Pancreas (tissue), 10 donors: ENCODE measurements at regions not wholly inside any gene's neighbourhood (a gene's known extent, or its start where the extent isn't known, plus 50 kb on each side); places are given as distances from the start of the nearest gene placed in this dataset.
A peak's percentile ranks its signal among the peaks of the same experiment; 100 is the strongest.

Experiments used
- ATAC-seq, 4 donors: fragments of 200-7000 bp; cut with Tn5 transposase; one replicate each; pipeline versions ENCODE4 v1.8.0 to v1.9.1; 2020; ENCODE audit warnings: mild to moderate bottlenecking in 4 of 4, moderate library complexity in 4 of 4
- DNase-seq, 6 donors: peaks; one replicate each; pipeline ENCODE4 v3.0.0-alpha.2; 2020
- FAIRE-seq: peaks from 2 replicates; lab custom pipeline; 2012; peaks lifted over from hg19 to GRCh38; lab: Jason Lieb, UNC
- H3K27ac ChIP-seq, 4 donors: fragments of 200-600 bp; sonication (generic); 1 replicate in 3 of 4; 2 replicates in 1 of 4; pipeline versions ENCODE4 v1.5.0 to v1.8.0; 2020
- H3K27me3 ChIP-seq, 4 donors: fragments of 200-600 bp; one replicate each; pipeline ENCODE4 v1.8.0; 2021
- H3K36me3 ChIP-seq, 3 donors: fragments of 200-600 bp; sonication (generic) in 1 of 3; one replicate each; pipeline versions ENCODE4 v1.5.0 to v1.8.0; 2020 to 2021
- H3K4me1 ChIP-seq, 3 donors: fragments of 200-600 bp; one replicate each; pipeline ENCODE4 v1.8.0; 2021
- H3K4me3 ChIP-seq, 4 donors: fragments of 200-600 bp; sonication (generic) in 2 of 4; one replicate each; pipeline versions ENCODE4 v1.5.0 to v1.8.0; 2020 to 2021
- H3K9me3 ChIP-seq, 4 donors: fragments of 200-600 bp; one replicate each; pipeline ENCODE4 v1.8.0; 2021
- CTCF ChIP-seq, 4 donors: fragments of 200-600 bp; sonication (generic) in 3 of 4; IDR thresholded peaks; one replicate each; pipeline versions ENCODE4 v1.5.0 to v1.8.0; 2021; ENCODE audit warnings: antibody characterized with exemption in 4 of 4
- whole genome bisulfite sequencing, 2 donors: extraction: QIAGEN DNeasy Blood & Tissue Kit; methylation state at CpG; one replicate each; pipeline ENCODE4 v1.1.7; 2013; 5-methylcytosine and 5-hydroxymethylcytosine counted together
- intact Hi-C, 3 donors: fragments of 100-400 bp; cut with DNase I; formaldehyde crosslinking; loops; one replicate each; pipeline versions ENCODE4 v1.11.1 to v1.14.2; 2022
- donor health status: healthy with polysubstance abuse.
- donor health status: DM: no; HTN: no; CAD: no; lungs with moderate emphysema.
- donor health status: DM: no; HTN: no; CAD: no.
- donor health status: control.
- donor health status: control.
- donor health status: Bipolar disorder and iron deficiency.
- donor health status: DM: yes; HTN: yes; CAD: no.
- donor health status: DM: no; HTN: no; CAD: no.
- donor health status: DM: no; HTN: no; CAD: no.
- donor health status: DM: yes; HTN: yes; CAD: no.

DNA sequence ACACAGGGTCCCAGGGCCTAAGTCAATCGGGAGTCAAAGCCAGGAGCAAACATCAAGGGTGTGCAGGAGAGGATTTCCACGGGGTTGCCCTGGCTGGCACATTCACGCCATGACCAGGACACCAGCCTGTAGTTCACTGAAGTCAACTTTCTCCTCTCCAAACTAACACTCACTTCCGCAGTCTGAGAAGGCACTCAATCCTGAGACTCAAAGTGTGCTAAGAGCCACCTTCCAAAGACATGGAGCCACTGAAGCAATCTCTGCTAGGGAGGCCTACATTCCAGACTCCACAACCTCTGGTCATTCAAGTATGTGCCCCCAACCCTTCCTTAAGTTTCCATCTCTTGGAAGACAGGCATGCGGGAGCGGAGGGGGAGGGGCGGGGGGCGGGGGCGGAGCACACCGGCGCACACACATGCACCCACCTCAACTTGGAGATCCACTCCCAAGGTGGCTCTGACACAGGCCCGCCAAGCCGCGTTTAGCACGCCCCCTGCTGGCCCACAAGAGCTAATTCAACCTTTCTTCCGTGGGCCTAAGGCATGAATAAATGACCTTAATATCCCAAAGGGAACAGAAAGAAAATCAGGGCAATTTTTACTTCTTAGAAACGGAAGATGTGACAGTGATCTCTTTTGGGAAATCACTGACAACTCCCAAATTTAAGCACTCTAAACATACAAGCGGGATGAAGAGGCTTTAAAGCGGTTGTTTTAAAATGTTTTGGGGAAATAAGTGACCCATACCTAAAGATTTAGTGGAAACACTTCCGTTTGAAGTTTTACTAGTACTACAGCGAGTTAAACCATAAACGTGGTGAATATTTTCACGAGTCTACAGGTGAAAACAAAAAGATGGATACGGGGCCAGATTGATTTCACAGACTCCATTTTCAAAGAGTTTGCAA is 162.5 kb upstream of the CHRNA7 start:
- no peaks in the 10 kb centered on the region for H3K36me3 ChIP-seq
- H3K9me3 ChIP-seq: no peaks in the 10 kb centered on the region
- intact Hi-C loops: no loop called here
- TF ChIP-seq CTCF (IDR thresholded peaks at IDR 0.05): peak; percentile 47 to 87 (median 78)
- ATAC-seq: peak in 3 of 4 donors; percentile 37 to 60 (median 55)
- H3K4me3 ChIP-seq: no peak overlapping the region
- no peaks in the 10 kb centered on the region for H3K27me3 ChIP-seq
- peaks cover 0 to 3% (median 0%) of the 10 kb centered on the region in 3 donors for H3K4me1 ChIP-seq
- DNase-seq: peak; percentile 35 to 86 (median 54)
- no peak overlapping the region for H3K27ac ChIP-seq
- no peak for FAIRE-seq
- 28 to 29% methylated on average over 24 of the region's 24 CpGs for WGBS, 2 donors

GRCh38 chr15:31869686-31870307 is 160.5 kb upstream of the CHRNA7 start:
- ATAC-seq (peak in 2 of 4 donors; percentile 4 to 6), DNase-seq (peak in 2 of 6 donors; percentile 24 to 74), FAIRE-seq (no peak)
- H3K4me1 ChIP-seq: peaks cover 0 to 3% (median 0%) of the 10 kb centered on the region in 3 donors
- H3K27ac ChIP-seq: no peak overlapping the region
- intact Hi-C loops: no loop called here
- 0 to 1% methylated on average over 38 to 60 of the region's 60 CpGs for WGBS, 2 donors
- peak overlapping the region; percentile 13 to 62 (median 39) for H3K4me3 ChIP-seq
- no peaks in the 10 kb centered on the region for H3K9me3 ChIP-seq
- TF ChIP-seq CTCF (IDR thresholded peaks at IDR 0.05): no peak
- no peaks in the 10 kb centered on the region for H3K27me3 ChIP-seq
- H3K36me3 ChIP-seq: no peaks in the 10 kb centered on the region

DNA sequence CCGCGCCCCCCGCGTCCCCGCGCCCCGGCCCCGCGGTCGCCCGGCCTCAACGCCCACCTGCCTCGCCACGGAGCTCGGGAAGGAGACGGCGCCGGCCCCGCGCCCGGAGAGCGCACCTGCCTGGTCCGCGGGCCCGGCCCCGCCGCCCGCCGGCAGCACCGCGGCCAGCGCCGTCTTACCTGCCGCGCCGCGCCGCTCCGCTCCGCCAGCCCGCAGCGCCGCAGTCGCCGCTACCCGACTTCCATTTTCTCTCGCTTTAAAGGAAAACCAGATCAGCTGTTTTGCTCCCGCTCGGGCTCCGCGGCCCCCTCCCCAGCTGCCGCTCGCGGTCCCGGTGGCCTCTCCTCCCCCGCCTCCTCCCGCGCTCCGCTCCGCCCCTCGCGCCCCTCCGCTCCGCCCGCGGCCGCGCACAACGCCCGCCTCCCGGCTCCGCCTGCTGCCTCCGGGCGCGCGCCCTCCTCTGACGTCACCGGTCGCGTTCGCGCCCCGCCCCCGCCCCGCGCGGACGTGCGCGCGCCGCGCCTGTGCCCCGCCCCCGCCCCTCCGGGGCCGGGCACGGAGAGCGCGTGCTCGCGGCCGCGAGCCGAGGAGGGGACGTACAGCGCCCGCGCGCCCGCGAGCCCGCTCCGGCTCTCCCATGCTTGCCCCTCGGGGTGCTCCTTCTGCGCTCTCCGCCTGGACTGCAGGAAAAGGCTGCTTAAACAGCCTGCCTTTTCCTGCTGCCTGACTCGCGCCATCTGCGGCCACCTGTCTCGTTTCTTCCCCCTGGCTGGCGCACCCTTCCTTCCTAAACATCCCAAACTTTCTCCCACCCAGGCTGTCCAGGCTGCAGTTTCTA is 159.8 kb upstream of the CHRNA7 start, which contains the start of gene OTUD7A:
OTUD7A (minus strand) TSS at position 346 of the 838 bp plus-strand sequence.
- peak; percentile 94 to 96 (median 94) for ATAC-seq
- no peak for FAIRE-seq
- TF ChIP-seq CTCF (IDR thresholded peaks at IDR 0.05): no peak
- Histone ChIP-seq H3K27ac (peak within 1 kb of the TSS in 3 of 4 donors; percentile 65 to 89 (median 88)), H3K36me3 (no peaks in the 10 kb centered on the region), H3K27me3 (no peaks in the 10 kb centered on the region), H3K9me3 (no peaks in the 10 kb centered on the region), H3K4me1 (peaks cover 0 to 3% (median 0%) of the 10 kb centered on the region in 3 donors), H3K4me3 (peak within 1 kb of the TSS; percentile 44 to 62 (median 48))
- peak; percentile 80 to 97 (median 86) for DNase-seq
- 1% methylated on average over 68 to 122 of the region's 122 CpGs for WGBS, 2 donors
- intact Hi-C loops: no loop called here

- H3K36me3 ChIP-seq: no peaks in the 10 kb centered on the region
- peaks cover 0 to 3% (median 0%) of the 10 kb centered on the region in 3 donors for H3K4me1 ChIP-seq
- FAIRE-seq (no peak), DNase-seq (no peak), ATAC-seq (peak; percentile 31 to 65 (median 46))
- no peaks in the 10 kb centered on the region for H3K9me3 ChIP-seq
- H3K27ac ChIP-seq: peak overlapping the region in 3 of 4 donors; percentile 65 to 89 (median 88)
- intact Hi-C loops: no loop called here
- peak overlapping the region; percentile 29 to 62 (median 39) for H3K4me3 ChIP-seq
- TF ChIP-seq CTCF (IDR thresholded peaks at IDR 0.05): no peak
- 44 to 49% methylated on average over 14 of the region's 14 CpGs for WGBS, 2 donors
- no peaks in the 10 kb centered on the region for H3K27me3 ChIP-seq
These were observed 159.0 kb upstream of the CHRNA7 start for GRCh38 chr15:31871166-31871886.
